HL-60 (cell line): ENCODE measurements at regions not wholly inside any gene's neighbourhood (a gene's known extent, or its start where the extent isn't known, plus 50 kb on each side); places are given as distances from the start of the nearest gene placed in this dataset.

Experiments
- DNase-seq, 2 experiments: peaks; one replicate each; pipeline ENCODE4 v3.0.0-alpha.2; 2010 to 2020; ENCODE audit warnings: low read depth in 1 of 2, low spot score in 1 of 2
- H3K27ac ChIP-seq: fragments of 250-450 bp; sonication (Bioruptor Pico); replicated peaks from 2 replicates; pipeline ENCODE4 v1.5.1; 2020; ENCODE audit warnings: mild to moderate bottlenecking, moderate library complexity
- H3K27me3 ChIP-seq: fragments of 250-450 bp; sonication (Bioruptor Pico); 2 replicates; pipeline ENCODE4 v1.5.1; 2021; ENCODE audit warnings: mild to moderate bottlenecking, moderate library complexity; ENCODE audit not compliant: insufficient read depth, poor library complexity, severe bottlenecking
- H3K4me3 ChIP-seq: replicated peaks from 2 replicates; pipeline ENCODE4 v1.5.1; 2011; ENCODE audit warnings: mild to moderate bottlenecking, control low read depth, low read length; ENCODE audit not compliant: insufficient read depth
- GABPA ChIP-seq: IDR thresholded peaks from 2 replicates; pipeline ENCODE4 v1.6.1; 2012; ENCODE audit warnings: low read depth
- POLR2AphosphoS5 ChIP-seq: IDR thresholded peaks from 2 replicates; pipeline ENCODE4 v1.6.1; 2012; ENCODE audit warnings: low read depth
- SPI1 ChIP-seq: IDR thresholded peaks from 2 replicates; pipeline ENCODE4 v1.6.1; 2012; ENCODE audit warnings: low read depth, mild to moderate bottlenecking, borderline replicate concordance
- TF ChIP-seq, protein P1 (sequence below): IDR thresholded peaks from one replicate; pipeline ENCODE4 v1.5.1; 2011; ENCODE audit warnings: low read length, control low read depth, inconsistent platforms; ENCODE audit not compliant: insufficient read depth
- TF ChIP-seq, protein P2 (sequence below): IDR thresholded peaks from 2 replicates; pipeline ENCODE4 v1.6.1; 2012; ENCODE audit warnings: low read depth; ENCODE audit not compliant: insufficient replicate concordance

DNA sequence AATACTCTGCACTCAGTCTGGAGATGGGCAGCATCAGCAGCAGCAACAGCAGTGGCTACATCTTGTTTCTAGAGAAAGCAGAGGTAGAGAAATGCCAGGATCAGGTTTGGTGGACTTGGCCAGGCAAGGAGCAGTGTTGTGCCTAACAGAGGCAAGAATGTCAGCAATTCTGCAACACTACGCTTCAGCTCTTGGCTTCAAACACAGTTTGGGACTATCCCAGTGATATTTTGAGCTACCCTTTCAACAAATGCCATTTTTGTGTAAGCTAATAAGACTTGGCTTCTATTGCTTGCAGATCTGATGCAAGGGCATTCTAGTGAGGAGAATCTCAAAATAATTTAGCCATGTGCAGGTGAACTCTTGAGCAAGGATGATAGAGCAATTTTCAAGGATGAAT, 271.3 kb downstream of the PCDH20 start:
- TF ChIP-seq GABPA (no peak), POLR2AphosphoS5 (no peak), SPI1 (no peak)
- TF ChIP-seq, protein P1, sequence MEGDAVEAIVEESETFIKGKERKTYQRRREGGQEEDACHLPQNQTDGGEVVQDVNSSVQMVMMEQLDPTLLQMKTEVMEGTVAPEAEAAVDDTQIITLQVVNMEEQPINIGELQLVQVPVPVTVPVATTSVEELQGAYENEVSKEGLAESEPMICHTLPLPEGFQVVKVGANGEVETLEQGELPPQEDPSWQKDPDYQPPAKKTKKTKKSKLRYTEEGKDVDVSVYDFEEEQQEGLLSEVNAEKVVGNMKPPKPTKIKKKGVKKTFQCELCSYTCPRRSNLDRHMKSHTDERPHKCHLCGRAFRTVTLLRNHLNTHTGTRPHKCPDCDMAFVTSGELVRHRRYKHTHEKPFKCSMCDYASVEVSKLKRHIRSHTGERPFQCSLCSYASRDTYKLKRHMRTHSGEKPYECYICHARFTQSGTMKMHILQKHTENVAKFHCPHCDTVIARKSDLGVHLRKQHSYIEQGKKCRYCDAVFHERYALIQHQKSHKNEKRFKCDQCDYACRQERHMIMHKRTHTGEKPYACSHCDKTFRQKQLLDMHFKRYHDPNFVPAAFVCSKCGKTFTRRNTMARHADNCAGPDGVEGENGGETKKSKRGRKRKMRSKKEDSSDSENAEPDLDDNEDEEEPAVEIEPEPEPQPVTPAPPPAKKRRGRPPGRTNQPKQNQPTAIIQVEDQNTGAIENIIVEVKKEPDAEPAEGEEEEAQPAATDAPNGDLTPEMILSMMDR = no peak
- TF ChIP-seq, protein P2, sequence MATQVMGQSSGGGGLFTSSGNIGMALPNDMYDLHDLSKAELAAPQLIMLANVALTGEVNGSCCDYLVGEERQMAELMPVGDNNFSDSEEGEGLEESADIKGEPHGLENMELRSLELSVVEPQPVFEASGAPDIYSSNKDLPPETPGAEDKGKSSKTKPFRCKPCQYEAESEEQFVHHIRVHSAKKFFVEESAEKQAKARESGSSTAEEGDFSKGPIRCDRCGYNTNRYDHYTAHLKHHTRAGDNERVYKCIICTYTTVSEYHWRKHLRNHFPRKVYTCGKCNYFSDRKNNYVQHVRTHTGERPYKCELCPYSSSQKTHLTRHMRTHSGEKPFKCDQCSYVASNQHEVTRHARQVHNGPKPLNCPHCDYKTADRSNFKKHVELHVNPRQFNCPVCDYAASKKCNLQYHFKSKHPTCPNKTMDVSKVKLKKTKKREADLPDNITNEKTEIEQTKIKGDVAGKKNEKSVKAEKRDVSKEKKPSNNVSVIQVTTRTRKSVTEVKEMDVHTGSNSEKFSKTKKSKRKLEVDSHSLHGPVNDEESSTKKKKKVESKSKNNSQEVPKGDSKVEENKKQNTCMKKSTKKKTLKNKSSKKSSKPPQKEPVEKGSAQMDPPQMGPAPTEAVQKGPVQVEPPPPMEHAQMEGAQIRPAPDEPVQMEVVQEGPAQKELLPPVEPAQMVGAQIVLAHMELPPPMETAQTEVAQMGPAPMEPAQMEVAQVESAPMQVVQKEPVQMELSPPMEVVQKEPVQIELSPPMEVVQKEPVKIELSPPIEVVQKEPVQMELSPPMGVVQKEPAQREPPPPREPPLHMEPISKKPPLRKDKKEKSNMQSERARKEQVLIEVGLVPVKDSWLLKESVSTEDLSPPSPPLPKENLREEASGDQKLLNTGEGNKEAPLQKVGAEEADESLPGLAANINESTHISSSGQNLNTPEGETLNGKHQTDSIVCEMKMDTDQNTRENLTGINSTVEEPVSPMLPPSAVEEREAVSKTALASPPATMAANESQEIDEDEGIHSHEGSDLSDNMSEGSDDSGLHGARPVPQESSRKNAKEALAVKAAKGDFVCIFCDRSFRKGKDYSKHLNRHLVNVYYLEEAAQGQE = no peak
- H3K27me3 ChIP-seq = no peaks in the 10 kb centered on the region
- no peak for DNase-seq
- no peak overlapping the region for H3K27ac ChIP-seq
- no peak overlapping the region for H3K4me3 ChIP-seq

DNA sequence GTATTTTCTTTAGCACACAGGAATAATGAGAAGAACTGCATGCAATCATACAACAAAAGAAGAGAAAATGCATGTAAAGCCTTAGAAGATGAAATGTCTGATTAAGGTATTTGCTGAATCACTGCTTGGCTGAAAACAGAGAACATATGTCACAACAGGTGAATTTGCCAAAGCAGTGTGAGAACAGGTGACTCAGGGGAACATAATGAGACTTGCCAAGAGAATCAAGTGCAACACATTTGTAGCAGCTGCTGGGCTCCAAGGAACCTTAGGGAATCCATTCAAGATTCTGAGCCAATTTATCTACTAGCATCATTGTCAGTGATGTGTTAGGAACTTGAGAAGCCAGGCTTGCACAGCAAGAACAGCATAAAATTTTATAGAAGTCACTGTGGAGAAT, 273.1 kb downstream of the PCDH20 start:
- H3K27me3 ChIP-seq = no peaks in the 10 kb centered on the region
- no peak overlapping the region for H3K4me3 ChIP-seq
- no peak for DNase-seq
- no peak overlapping the region for H3K27ac ChIP-seq
- TF ChIP-seq, protein P2 = no peak
- TF ChIP-seq, protein P1 = no peak
- TF ChIP-seq POLR2AphosphoS5 (no peak), SPI1 (no peak), GABPA (no peak)

DNA sequence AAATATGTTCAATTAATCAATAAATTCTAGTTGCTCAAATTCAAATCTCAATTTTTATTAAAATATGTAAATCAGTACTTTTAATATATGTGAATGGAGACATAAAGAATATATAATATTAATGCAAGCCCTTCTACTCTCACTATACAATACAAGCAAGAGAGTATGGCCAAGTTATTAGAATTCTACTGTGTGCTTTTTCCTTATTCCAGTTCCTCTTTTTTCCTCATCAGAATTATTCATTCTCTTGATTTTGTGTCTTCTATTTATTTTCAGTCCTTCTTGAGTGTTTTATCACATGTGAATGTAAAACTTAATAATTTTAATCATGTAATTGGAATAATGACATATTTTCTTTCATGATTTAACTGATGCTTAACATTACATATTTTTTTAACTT, 276.8 kb downstream of the PCDH20 start:
- no peak for DNase-seq
- H3K27me3 ChIP-seq = no peaks in the 10 kb centered on the region
- H3K27ac ChIP-seq = no peak overlapping the region
- H3K4me3 ChIP-seq = no peak overlapping the region
- TF ChIP-seq SPI1 = peak; percentile 93
- TF ChIP-seq, protein P1 = no peak
- no peak for TF ChIP-seq POLR2AphosphoS5
- no peak for TF ChIP-seq GABPA

DNA sequence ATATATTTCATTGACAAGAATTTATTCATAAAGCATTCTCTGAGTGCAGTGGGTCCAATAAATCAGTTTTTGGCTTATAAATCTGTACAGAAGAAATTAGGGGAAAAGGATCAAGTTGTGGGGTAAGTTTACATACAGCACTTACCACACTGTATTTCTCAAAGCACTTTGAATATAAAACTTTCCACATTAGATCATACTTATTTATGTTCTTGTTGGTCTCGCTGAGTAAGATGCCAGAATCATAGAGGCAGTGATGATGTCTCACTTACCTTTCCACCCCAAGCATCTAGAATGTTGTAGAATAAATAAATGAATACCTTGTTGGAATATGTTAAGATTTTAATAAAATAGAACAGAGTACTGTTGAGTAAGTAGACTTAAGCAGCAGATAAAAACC, 279.1 kb downstream of the PCDH20 start:
- Histone ChIP-seq H3K27me3 (no peaks in the 10 kb centered on the region), H3K4me3 (no peak overlapping the region), H3K27ac (no peak overlapping the region)
- DNase-seq = no peak
- TF ChIP-seq SPI1 = no peak
- no peak for TF ChIP-seq POLR2AphosphoS5
- TF ChIP-seq GABPA = no peak
- TF ChIP-seq, protein P2 = no peak
- TF ChIP-seq, protein P1 = no peak
